Panc1 (cell line): ENCODE measurements at regions not wholly inside any gene's neighbourhood (a gene's known extent, or its start where the extent isn't known, plus 50 kb on each side); places are given as distances from the start of the nearest gene placed in this dataset.

Experiments used
- ATAC-seq: fragments of 200-7000 bp; cut with Tn5 transposase; 2 replicates; pipeline ENCODE4 v1.9.1; 2020; ENCODE audit warnings: mild to moderate bottlenecking, moderate library complexity
- BruUV-seq: library from RNA; stranded (reverse); fragments of 400-500 nt; replicated peaks from 2 replicates; lab custom pipeline; 2021; lab: Mats Ljungman, UMichigan
- CTCF ChIA-PET: fragments of 300-600 bp; sonication (Branson Sonifier 250); formaldehyde crosslinking; loops from one replicate; lab custom pipeline; 2022; ENCODE audit warnings: antibody characterized with exemption; lab: Charles Lee
- POLR2A ChIA-PET: fragments of 300-600 bp; sonication (Branson Sonifier 250); formaldehyde crosslinking; loops from one replicate; lab custom pipeline; 2022; ENCODE audit warnings: antibody characterized with exemption; lab: Charles Lee
- DNase-seq: peaks from one replicate; pipeline ENCODE4 v3.0.0-alpha.2; 2010; ENCODE audit warnings: low read depth, low spot score
- H3K27ac ChIP-seq: 2 replicates; pipeline ENCODE4 v1.5.1; 2011; ENCODE audit warnings: mild to moderate bottlenecking, low read length, inconsistent platforms
- H3K27me3 ChIP-seq: fragments of 200-500 bp; sonication (Bioruptor generic); 2 replicates; pipeline ENCODE4 v1.6.0; 2014; ENCODE audit warnings: low read length, inconsistent platforms; ENCODE audit not compliant: control insufficient read depth, insufficient read depth
- H3K36me3 ChIP-seq: fragments of 200-500 bp; sonication (Bioruptor generic); 2 replicates; pipeline ENCODE4 v1.5.1; 2014; ENCODE audit warnings: inconsistent platforms, mild to moderate bottlenecking, low read length, moderate library complexity; ENCODE audit not compliant: control insufficient read depth, insufficient read depth
- H3K4me1 ChIP-seq: 2 replicates; pipeline ENCODE4 v1.5.1; 2011; ENCODE audit warnings: inconsistent platforms, mild to moderate bottlenecking, low read length, moderate library complexity; ENCODE audit not compliant: control insufficient read depth, insufficient read depth
- H3K4me3 ChIP-seq, 2 experiments: 2 replicates each; pipeline ENCODE4 v1.5.1; 2011 to 2012; ENCODE audit warnings: low read depth in 2 of 2, low read length in 2 of 2, mild to moderate bottlenecking in 2 of 2, inconsistent platforms in 1 of 2, moderate library complexity in 1 of 2
- H3K9me3 ChIP-seq: fragments of 200-500 bp; sonication (Bioruptor generic); 2 replicates; pipeline ENCODE4 v1.5.1; 2014; ENCODE audit warnings: low read depth, mild to moderate bottlenecking, inconsistent platforms, low read length, moderate library complexity; ENCODE audit not compliant: control insufficient read depth, insufficient read depth
- POLR2AphosphoS5 ChIP-seq: IDR thresholded peaks from 2 replicates; pipeline ENCODE4 v1.6.1; 2012; ENCODE audit warnings: mild to moderate bottlenecking, low read depth, low read length, moderate library complexity
- SIN3A ChIP-seq: IDR thresholded peaks from 2 replicates; pipeline ENCODE4 v1.6.1; 2012; ENCODE audit warnings: low read depth, mild to moderate bottlenecking, low read length, moderate library complexity, borderline replicate concordance; ENCODE audit not compliant: insufficient read depth
- TCF7L2 ChIP-seq: IDR thresholded peaks from 2 replicates; pipeline ENCODE4 v1.6.1; 2011; ENCODE audit warnings: mild to moderate bottlenecking, low read depth, low read length, inconsistent platforms
- in situ Hi-C: cut with HindIII; loops from 2 replicates; pipeline ENCODE4 v1.10.0; 2016; ENCODE audit warnings: low sequenced_read_pairs, low pct_unique_long_range_greater_than_20kb
- intact Hi-C: fragments of 100-400 bp; cut with micrococcal nuclease; formaldehyde crosslinking; loops from one replicate; pipeline ENCODE4 v1.10.0; 2022; ENCODE audit not compliant: unreplicated experiment
- TF ChIP-seq, protein P1 (sequence below), 2 experiments: IDR thresholded peaks; 2 replicates each; pipeline ENCODE4 v1.6.1; 2011 to 2012; ENCODE audit warnings: low read depth in 2 of 2, control low read depth in 1 of 2, low read length in 1 of 2, mild to moderate bottlenecking in 1 of 2, moderate library complexity in 1 of 2; ENCODE audit not compliant: insufficient read depth in 1 of 2
- TF ChIP-seq, protein P2 (sequence below): fragments of 450-650 bp; IDR thresholded peaks from 2 replicates; pipeline ENCODE4 v1.5.1; 2017; ENCODE audit warnings: mild to moderate bottlenecking

DNA sequence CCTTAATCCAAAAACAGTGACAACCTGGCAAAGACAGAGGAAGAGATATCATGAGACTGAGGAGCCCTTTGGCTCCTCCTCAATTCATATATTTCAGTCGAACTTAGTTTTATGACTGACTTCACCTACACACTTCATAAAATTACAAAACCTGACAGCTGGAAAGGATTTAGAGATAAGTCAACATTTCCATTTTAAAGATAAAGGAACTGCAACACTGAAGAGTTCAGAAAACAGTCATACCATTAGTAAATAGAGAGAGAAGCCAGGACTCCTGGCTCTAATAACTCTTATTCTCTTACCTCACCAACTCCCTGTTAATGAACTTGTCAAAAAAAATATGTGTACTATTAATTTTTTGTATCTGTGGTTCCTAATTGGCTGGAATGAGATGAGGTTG is 141.0 kb upstream of the COL1A2 start:
- Histone ChIP-seq H3K36me3 (no peaks in the 10 kb centered on the region; the same call in 1 of the 2 replicates), H3K9me3 (no peaks in the 10 kb centered on the region), H3K4me3 (no peak overlapping the region), H3K4me1 (no peaks in the 10 kb centered on the region), H3K27ac (no peak overlapping the region), H3K27me3 (no peaks in the 10 kb centered on the region; the same call in none of the 2 replicates)
- in situ Hi-C loops, result no loop called here
- no TSS peak for BruUV-seq
- intact Hi-C loops, result no loop called here
- ChIA-PET CTCF (no interaction called here), POLR2A (no interaction called here)
- ATAC-seq (no peak), DNase-seq (no peak)
- TF ChIP-seq TCF7L2 (no peak), SIN3A (no peak), POLR2AphosphoS5 (no peak)
- TF ChIP-seq, protein P1, sequence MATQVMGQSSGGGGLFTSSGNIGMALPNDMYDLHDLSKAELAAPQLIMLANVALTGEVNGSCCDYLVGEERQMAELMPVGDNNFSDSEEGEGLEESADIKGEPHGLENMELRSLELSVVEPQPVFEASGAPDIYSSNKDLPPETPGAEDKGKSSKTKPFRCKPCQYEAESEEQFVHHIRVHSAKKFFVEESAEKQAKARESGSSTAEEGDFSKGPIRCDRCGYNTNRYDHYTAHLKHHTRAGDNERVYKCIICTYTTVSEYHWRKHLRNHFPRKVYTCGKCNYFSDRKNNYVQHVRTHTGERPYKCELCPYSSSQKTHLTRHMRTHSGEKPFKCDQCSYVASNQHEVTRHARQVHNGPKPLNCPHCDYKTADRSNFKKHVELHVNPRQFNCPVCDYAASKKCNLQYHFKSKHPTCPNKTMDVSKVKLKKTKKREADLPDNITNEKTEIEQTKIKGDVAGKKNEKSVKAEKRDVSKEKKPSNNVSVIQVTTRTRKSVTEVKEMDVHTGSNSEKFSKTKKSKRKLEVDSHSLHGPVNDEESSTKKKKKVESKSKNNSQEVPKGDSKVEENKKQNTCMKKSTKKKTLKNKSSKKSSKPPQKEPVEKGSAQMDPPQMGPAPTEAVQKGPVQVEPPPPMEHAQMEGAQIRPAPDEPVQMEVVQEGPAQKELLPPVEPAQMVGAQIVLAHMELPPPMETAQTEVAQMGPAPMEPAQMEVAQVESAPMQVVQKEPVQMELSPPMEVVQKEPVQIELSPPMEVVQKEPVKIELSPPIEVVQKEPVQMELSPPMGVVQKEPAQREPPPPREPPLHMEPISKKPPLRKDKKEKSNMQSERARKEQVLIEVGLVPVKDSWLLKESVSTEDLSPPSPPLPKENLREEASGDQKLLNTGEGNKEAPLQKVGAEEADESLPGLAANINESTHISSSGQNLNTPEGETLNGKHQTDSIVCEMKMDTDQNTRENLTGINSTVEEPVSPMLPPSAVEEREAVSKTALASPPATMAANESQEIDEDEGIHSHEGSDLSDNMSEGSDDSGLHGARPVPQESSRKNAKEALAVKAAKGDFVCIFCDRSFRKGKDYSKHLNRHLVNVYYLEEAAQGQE (IDR thresholded peaks at IDR 0.05; ENCODE audit: insufficient read depth in 1 of 2, low read depth in 2 of 2, low read length in 1 of 2), result no peak
- TF ChIP-seq, protein P2, sequence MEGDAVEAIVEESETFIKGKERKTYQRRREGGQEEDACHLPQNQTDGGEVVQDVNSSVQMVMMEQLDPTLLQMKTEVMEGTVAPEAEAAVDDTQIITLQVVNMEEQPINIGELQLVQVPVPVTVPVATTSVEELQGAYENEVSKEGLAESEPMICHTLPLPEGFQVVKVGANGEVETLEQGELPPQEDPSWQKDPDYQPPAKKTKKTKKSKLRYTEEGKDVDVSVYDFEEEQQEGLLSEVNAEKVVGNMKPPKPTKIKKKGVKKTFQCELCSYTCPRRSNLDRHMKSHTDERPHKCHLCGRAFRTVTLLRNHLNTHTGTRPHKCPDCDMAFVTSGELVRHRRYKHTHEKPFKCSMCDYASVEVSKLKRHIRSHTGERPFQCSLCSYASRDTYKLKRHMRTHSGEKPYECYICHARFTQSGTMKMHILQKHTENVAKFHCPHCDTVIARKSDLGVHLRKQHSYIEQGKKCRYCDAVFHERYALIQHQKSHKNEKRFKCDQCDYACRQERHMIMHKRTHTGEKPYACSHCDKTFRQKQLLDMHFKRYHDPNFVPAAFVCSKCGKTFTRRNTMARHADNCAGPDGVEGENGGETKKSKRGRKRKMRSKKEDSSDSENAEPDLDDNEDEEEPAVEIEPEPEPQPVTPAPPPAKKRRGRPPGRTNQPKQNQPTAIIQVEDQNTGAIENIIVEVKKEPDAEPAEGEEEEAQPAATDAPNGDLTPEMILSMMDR, result no peak

- Histone ChIP-seq H3K36me3 (no peaks in the 10 kb centered on the region; the same call in 1 of the 2 replicates), H3K27me3 (no peaks in the 10 kb centered on the region; the same call in none of the 2 replicates), H3K9me3 (no peaks in the 10 kb centered on the region), H3K4me1 (no peaks in the 10 kb centered on the region), H3K4me3 (no peak overlapping the region), H3K27ac (no peak overlapping the region)
- intact Hi-C loops, result no loop called here
- ATAC-seq (no peak), DNase-seq (no peak)
- BruUV-seq, result no TSS peak
- ChIA-PET CTCF (no interaction called here), POLR2A (no interaction called here)
- in situ Hi-C loops, result no loop called here
- TF ChIP-seq, protein P1 (IDR thresholded peaks at IDR 0.05; ENCODE audit: insufficient read depth in 1 of 2, low read depth in 2 of 2, low read length in 1 of 2), result no peak
- TF ChIP-seq SIN3A (no peak), POLR2AphosphoS5 (no peak), TCF7L2 (no peak)
- TF ChIP-seq, protein P2, result no peak
Observed at GRCh38 chr7:94258418-94259300, 136.0 kb upstream of the COL1A2 start.
